CD14-positive monocyte (primary cell): ENCODE measurements at regions not wholly inside any gene's neighbourhood (a gene's known extent, or its start where the extent isn't known, plus 50 kb on each side); places are given as distances from the start of the nearest gene placed in this dataset.

ENCODE experiments used
- DNase-seq, 3 donors: peaks; one replicate each; pipeline ENCODE4 v3.0.0-alpha.2; 2011 to 2022
- H2AFZ ChIP-seq: 2 replicates; pipeline ENCODE4 v1.6.0; 2012; ENCODE audit warnings: mild to moderate bottlenecking, low read depth, low read length, inconsistent platforms; ENCODE audit not compliant: insufficient read depth, poor library complexity, severe bottlenecking
- H3K27ac ChIP-seq, 2 donors: 1 replicate in 1 of 2; 2 replicates in 1 of 2; pipeline ENCODE4 v1.5.1; 2012 to 2013; ENCODE audit warnings: low read length in 2 of 2, control low read depth in 1 of 2, inconsistent platforms in 1 of 2, low read depth in 1 of 2, mild to moderate bottlenecking in 1 of 2
- H3K27me3 ChIP-seq, 2 donors: one replicate each; pipeline versions ENCODE4 v1.6.0 to v1.6.1; 2011 to 2013; ENCODE audit warnings: low read length in 2 of 2; ENCODE audit not compliant: control insufficient read depth in 2 of 2, insufficient read depth in 2 of 2
- H3K36me3 ChIP-seq, 2 donors: replicated peaks in 1 of 2; 1 replicate in 1 of 2; 2 replicates in 1 of 2; pipeline versions ENCODE4 v1.5.1 to v1.6.1; 2012 to 2013; ENCODE audit warnings: low read length in 2 of 2, control low read depth in 1 of 2, inconsistent platforms in 1 of 2, mild to moderate bottlenecking in 1 of 2; ENCODE audit not compliant: insufficient read depth in 2 of 2, control insufficient read depth in 1 of 2
- H3K4me1 ChIP-seq, 2 donors: 1 replicate in 1 of 2; 2 replicates in 1 of 2; pipeline versions ENCODE4 v1.5.1 to v1.6.1; 2012 to 2013; ENCODE audit warnings: low read length in 2 of 2, control low read depth in 1 of 2, inconsistent platforms in 1 of 2, mild to moderate bottlenecking in 1 of 2, moderate library complexity in 1 of 2; ENCODE audit not compliant: insufficient read depth in 2 of 2, control insufficient read depth in 1 of 2
- H3K4me2 ChIP-seq: replicated peaks from 2 replicates; pipeline ENCODE3; 2012; ENCODE audit warnings: low read length, moderate library complexity, mild to moderate bottlenecking; ENCODE audit not compliant: poor library complexity, severe bottlenecking; ENCODE audit errors: extremely low read depth
- H3K4me3 ChIP-seq, 3 experiments: fragments of 200-600 bp in 1 of 3; sonication (generic) in 1 of 3; replicated peaks in 1 of 3; 1 replicate in 2 of 3; 2 replicates in 1 of 3; pipeline ENCODE4 v1.5.1; 2011 to 2013; ENCODE audit warnings: low read length in 3 of 3, mild to moderate bottlenecking in 3 of 3, control low read depth in 2 of 3, low read depth in 2 of 3, inconsistent platforms in 1 of 3, moderate library complexity in 1 of 3
- H3K79me2 ChIP-seq: 2 replicates; pipeline ENCODE4 v1.6.0; 2012; ENCODE audit warnings: mild to moderate bottlenecking, control low read depth, inconsistent platforms, low read length, moderate library complexity; ENCODE audit not compliant: insufficient read depth
- H3K9ac ChIP-seq: 2 replicates; pipeline ENCODE4 v1.6.0; 2017; ENCODE audit warnings: low read length, mild to moderate bottlenecking; ENCODE audit not compliant: insufficient read depth, poor library complexity, severe bottlenecking
- H3K9me3 ChIP-seq, 2 donors: replicated peaks in 1 of 2; 1 replicate in 1 of 2; 2 replicates in 1 of 2; pipeline versions ENCODE4 v1.5.1 to v1.6.1; 2012 to 2013; ENCODE audit warnings: low read length in 2 of 2, control low read depth in 1 of 2; ENCODE audit not compliant: control insufficient read depth in 1 of 2, insufficient read depth in 1 of 2
- H4K20me1 ChIP-seq: 2 replicates; pipeline ENCODE4 v1.6.0; 2012; ENCODE audit warnings: mild to moderate bottlenecking, low read length, control low read depth, moderate library complexity; ENCODE audit not compliant: insufficient read depth
- H3K27ac Mint-ChIP-seq, 7 donors: one replicate each; pipeline ENCODE4 v1.8.0; 2020; ENCODE audit warnings: mild to moderate bottlenecking in 7 of 7, mixed read lengths in 7 of 7, moderate library complexity in 6 of 7, inconsistent platforms in 2 of 7
- H3K27me3 Mint-ChIP-seq, 3 donors: one replicate each; pipeline ENCODE4 v1.8.0; 2021 to 2022; ENCODE audit warnings: low read depth in 3 of 3, mild to moderate bottlenecking in 3 of 3, mixed read lengths in 3 of 3, moderate library complexity in 3 of 3, inconsistent platforms in 1 of 3
- H3K36me3 Mint-ChIP-seq, 2 donors: one replicate each; pipeline ENCODE4 v1.8.0; 2020; ENCODE audit warnings: mixed read lengths in 2 of 2, inconsistent platforms in 1 of 2, mild to moderate bottlenecking in 1 of 2
- H3K4me1 Mint-ChIP-seq: one replicate; pipeline ENCODE4 v1.8.0; 2020; ENCODE audit warnings: mild to moderate bottlenecking, mixed read lengths
- H3K4me3 Mint-ChIP-seq, 2 donors: one replicate each; pipeline ENCODE4 v1.8.0; 2020; ENCODE audit warnings: mild to moderate bottlenecking in 2 of 2, mixed read lengths in 2 of 2, moderate library complexity in 1 of 2
- H3K9me3 Mint-ChIP-seq, 7 donors: one replicate each; pipeline ENCODE4 v1.8.0; 2020 to 2022; ENCODE audit warnings: mixed read lengths in 7 of 7, mild to moderate bottlenecking in 6 of 7, moderate library complexity in 6 of 7, inconsistent platforms in 2 of 7
- WGBS: methylation state at CpG from one replicate; pipeline ENCODE4 v1.1.5; 2013; ENCODE audit warnings: missing lambda C conversion rate; ENCODE audit not compliant: insufficient coverage; 5-methylcytosine and 5-hydroxymethylcytosine counted together
- intact Hi-C, 2 donors: fragments of 100-400 bp; cut with micrococcal nuclease; formaldehyde crosslinking; loops; one replicate each; pipeline versions ENCODE4 v1.15.0 to v1.15.1; 2023
- TF ChIP-seq, protein P1 (sequence below): fragments of 200-600 bp; IDR thresholded peaks from one replicate; pipeline ENCODE4 v1.8.0; 2022; ENCODE audit warnings: antibody characterized with exemption, mild to moderate bottlenecking

GRCh38 chr7:46741181-46741580, 820.1 kb upstream of the IGFBP3 start:
- H3K4me3 Mint-ChIP-seq = no peak overlapping the region
- H3K27me3 Mint-ChIP-seq = no peaks in the 10 kb centered on the region
- H3K4me2 ChIP-seq = no peak overlapping the region
- no peaks in the 10 kb centered on the region for H4K20me1 ChIP-seq
- no peak overlapping the region for H3K27ac ChIP-seq
- no peak for DNase-seq
- intact Hi-C loops = no loop called here
- no peak overlapping the region for H3K9ac ChIP-seq
- no peaks in the 10 kb centered on the region for H3K9me3 ChIP-seq
- H3K36me3 ChIP-seq = no peaks in the 10 kb centered on the region
- no peaks in the 10 kb centered on the region for H3K79me2 ChIP-seq
- H3K27ac Mint-ChIP-seq = no peak overlapping the region
- H3K4me1 Mint-ChIP-seq = no peaks in the 10 kb centered on the region
- H2AFZ ChIP-seq = no peak overlapping the region
- no peaks in the 10 kb centered on the region for H3K4me1 ChIP-seq
- H3K27me3 ChIP-seq = no peaks in the 10 kb centered on the region
- TF ChIP-seq, protein P1, sequence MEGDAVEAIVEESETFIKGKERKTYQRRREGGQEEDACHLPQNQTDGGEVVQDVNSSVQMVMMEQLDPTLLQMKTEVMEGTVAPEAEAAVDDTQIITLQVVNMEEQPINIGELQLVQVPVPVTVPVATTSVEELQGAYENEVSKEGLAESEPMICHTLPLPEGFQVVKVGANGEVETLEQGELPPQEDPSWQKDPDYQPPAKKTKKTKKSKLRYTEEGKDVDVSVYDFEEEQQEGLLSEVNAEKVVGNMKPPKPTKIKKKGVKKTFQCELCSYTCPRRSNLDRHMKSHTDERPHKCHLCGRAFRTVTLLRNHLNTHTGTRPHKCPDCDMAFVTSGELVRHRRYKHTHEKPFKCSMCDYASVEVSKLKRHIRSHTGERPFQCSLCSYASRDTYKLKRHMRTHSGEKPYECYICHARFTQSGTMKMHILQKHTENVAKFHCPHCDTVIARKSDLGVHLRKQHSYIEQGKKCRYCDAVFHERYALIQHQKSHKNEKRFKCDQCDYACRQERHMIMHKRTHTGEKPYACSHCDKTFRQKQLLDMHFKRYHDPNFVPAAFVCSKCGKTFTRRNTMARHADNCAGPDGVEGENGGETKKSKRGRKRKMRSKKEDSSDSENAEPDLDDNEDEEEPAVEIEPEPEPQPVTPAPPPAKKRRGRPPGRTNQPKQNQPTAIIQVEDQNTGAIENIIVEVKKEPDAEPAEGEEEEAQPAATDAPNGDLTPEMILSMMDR = no peak
- H3K36me3 Mint-ChIP-seq = no peaks in the 10 kb centered on the region
- 100% methylated on average over 3 of the region's 9 CpGs for WGBS
- no peak overlapping the region for H3K4me3 ChIP-seq
- H3K9me3 Mint-ChIP-seq = peaks cover 0 to 3% (median 0%) of the 10 kb centered on the region in 7 donors

GRCh38 chr7:46739518-46740234, 818.6 kb upstream of the IGFBP3 start:
- WGBS = 93% methylated on average over 3 of the region's 5 CpGs
- no peaks in the 10 kb centered on the region for H3K4me1 ChIP-seq
- H3K27me3 Mint-ChIP-seq = no peaks in the 10 kb centered on the region
- H3K9me3 ChIP-seq = peaks cover under 1% of the 10 kb centered on the region in 2 donors
- no peaks in the 10 kb centered on the region for H3K79me2 ChIP-seq
- H3K9me3 Mint-ChIP-seq = peaks cover 0 to 5% (median 0%) of the 10 kb centered on the region in 7 donors
- intact Hi-C loops = no loop called here
- no peaks in the 10 kb centered on the region for H3K27me3 ChIP-seq
- H3K4me1 Mint-ChIP-seq = no peaks in the 10 kb centered on the region
- H2AFZ ChIP-seq = no peak overlapping the region
- no peaks in the 10 kb centered on the region for H3K36me3 Mint-ChIP-seq
- no peak overlapping the region for H3K9ac ChIP-seq
- no peak overlapping the region for H3K4me2 ChIP-seq
- TF ChIP-seq, protein P1 = no peak
- H3K36me3 ChIP-seq = no peaks in the 10 kb centered on the region
- no peak for DNase-seq
- H3K27ac Mint-ChIP-seq = no peak overlapping the region
- H3K4me3 Mint-ChIP-seq = no peak overlapping the region
- no peaks in the 10 kb centered on the region for H4K20me1 ChIP-seq
- H3K27ac ChIP-seq = no peak overlapping the region
- no peak overlapping the region for H3K4me3 ChIP-seq
